Stimulated activated CD4-positive, alpha-beta T cell treated with anti-CD3 and anti-CD28 coated beads, Interleukin-4, amount 100 ng/mL, for 24 hours (primary cell): ENCODE measurements at regions not wholly inside any gene's neighbourhood (a gene's known extent, or its start where the extent isn't known, plus 50 kb on each side); places are given as distances from the start of the nearest gene placed in this dataset.

Experiments
- DNase-seq: peaks from one replicate; pipeline ENCODE4 v3.0.0-alpha.2; 2020

DNA sequence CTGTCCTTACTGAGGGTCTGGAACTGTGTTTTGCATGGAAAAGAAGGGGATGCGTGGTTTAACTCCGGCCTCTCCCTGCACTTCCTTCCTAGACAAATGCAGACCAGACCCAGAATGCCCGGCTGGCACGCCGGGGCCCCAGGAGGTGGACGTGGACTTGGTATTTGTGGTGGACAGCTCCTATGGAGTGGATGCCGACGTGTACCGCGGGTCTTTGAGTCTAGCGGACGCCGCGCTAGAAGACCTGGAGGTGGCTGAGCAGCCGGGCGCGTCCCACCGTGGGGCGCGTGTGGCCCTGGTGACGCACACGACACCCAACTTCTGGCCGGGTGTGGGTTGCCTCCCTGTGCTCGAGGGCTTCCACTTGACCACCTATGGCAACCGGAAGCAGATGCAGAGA lies 81.8 kb upstream of the COL6A5 start:
- DNase-seq = no peak

DNA sequence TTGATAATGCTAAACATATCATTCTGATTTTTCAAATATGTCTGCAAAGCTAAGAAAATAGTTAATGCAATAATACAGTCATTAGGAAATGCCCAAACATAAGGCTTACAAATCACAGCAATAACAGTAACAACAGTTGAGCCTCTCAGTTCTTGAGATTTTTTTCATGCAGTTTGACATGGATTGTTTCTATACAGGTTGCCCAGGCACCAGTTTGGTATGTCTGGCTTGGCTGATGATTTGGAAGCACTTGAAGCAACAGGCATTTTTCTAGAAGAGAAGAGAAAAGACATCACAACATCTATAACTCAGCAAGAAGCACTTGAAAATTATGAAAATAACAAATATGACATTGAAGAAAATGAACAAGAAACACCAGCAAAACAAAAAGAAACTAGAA lies 78.7 kb upstream of the COL6A5 start:
- no peak for DNase-seq

DNA sequence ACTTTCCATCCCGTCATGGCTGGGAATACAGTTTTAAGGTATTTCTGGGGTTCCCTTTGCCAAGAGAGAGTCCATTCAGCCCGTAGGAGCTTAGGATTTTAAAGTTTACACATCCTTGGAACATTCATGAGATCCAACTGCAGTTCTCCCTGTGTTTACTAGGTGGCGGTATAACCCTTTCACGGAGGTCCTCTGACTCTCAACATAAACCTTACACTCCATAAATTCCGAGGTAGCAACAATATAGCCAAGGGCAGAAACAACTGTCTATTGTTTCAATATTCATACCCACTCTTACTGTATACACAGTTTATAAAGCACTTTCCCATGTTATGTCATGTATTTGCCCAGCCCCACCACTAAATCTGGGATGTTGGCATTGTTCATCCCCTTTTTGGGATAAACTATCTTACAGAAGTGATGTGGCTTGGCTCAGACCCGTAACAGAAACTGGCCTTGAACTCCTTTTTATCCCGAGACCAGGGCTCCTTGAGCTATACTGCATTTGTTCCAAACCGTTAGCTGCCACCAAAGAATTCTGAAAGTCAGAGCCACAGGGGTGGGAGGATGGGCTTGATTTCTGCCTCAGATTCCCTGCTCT lies 69.2 kb upstream of the COL6A5 start:
- no peak for DNase-seq

DNA sequence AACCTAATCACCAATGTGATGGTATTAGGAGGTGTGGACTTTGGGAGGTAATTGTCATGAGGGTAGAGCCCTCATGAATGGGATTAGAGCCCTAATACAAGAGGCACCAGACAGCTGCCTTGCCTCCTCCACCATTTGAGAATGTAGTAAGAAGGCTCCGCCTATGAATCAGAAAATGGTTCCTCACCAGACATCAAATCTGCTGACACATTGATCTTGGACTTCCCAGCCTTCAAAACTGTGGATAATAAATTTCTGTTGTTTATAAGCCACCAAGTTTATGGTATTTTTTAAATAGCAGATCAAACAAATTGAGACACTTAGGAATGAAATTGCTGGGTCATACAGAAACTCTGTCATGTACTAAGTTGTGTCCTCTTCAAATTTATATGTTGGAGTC lies 56.8 kb upstream of the COL6A5 start:
- no peak for DNase-seq

DNA sequence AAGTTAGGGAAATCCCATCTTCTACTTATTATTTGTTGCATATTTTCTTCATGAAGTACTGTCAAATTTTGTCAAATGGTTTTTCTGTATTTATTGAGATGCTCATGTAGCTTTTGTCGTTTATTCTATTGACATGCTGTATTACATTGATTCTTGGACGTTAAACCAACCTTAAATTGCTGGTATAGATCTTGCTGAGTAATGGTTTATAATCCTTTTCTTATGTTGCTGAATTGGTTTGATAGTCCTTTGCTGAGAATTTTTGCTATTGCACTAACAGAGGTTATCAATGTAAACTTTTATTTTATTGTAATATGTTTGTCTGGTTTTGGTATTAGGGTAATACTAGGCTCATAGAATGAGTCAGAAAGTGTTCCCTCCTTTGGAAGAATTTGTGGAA lies 54.3 kb upstream of the COL6A5 start:
- no peak for DNase-seq

DNA sequence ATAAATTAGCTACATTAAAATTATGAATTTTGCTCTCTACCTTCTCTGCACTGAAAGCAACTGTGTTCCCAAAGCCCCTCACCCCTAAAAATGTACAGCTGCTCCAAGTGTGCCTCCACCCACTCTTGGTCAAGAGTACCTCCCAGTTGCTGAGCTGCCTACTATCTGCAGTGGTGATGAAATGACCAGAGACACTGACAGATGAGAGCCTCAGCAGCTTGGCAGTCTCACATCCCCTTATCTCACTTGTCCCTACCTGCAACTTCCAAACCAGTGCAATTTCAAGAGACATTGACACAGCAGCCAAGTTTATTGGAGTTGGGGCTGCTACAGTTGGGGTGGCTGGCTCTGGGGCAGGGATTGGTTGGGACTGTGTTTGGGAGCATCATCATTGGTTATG lies 52.2 kb upstream of the COL6A5 start:
- DNase-seq = no peak
